GM18873 (cell line): ENCODE measurements at regions not wholly inside any gene's neighbourhood (a gene's known extent, or its start where the extent isn't known, plus 50 kb on each side); places are given as distances from the start of the nearest gene placed in this dataset.

Experiments
- ATAC-seq: cut with Tn5 transposase; IDR thresholded peaks from one replicate; pipeline ENCODE4 v1.9.1; 2021; ENCODE audit warnings: mild to moderate bottlenecking, moderate library complexity, moderate number of reproducible peaks; ENCODE audit not compliant: unreplicated experiment, low FRiP score

DNA sequence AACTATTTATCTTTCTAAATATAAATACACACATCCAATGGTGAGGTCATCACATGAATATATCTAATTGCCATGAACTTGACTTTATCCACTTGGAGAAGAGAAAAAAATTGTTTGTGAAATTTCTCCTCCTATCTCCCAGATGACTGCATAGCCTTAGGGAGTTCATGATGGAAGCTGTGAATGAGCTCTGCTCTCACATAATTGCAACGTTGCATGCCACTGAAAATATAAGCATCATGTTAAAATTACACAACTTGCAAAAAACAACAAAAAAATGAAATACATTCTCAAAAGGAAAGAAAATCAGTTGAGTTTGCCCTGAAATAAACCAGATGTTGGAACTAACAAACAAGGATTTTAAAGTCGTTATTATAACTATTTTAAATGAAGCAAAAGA, 50.6 kb upstream of the OSR1 start:
- no peak for ATAC-seq

DNA sequence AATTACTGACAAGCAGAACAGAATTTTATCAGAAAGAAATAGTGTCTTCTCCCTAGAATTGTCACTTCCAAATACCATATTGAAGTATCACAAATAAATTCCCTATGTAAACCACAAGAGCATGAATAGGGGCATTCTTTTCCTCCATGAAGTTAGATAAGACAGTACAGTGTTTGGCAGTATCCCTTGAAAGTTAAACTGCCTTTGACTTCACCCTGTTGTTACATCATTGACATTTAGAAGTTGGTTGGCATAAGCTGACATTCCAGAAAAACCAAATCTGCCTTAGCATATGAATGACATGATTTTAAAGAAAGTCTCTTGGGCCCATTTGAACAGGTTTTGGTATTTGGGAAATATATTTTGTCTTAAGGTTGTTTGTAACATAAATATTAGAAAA, 50.2 kb upstream of the OSR1 start:
- ATAC-seq = no peak
